HL-60 (cell line): ENCODE measurements at regions not wholly inside any gene's neighbourhood (a gene's known extent, or its start where the extent isn't known, plus 50 kb on each side); places are given as distances from the start of the nearest gene placed in this dataset.
"Not testable (repeated sequence)": the region's sequence is repeated elsewhere in the genome, so short reads cannot be mapped to it uniquely, and the experiment has no call there.

Source experiments
- DNase-seq, 2 experiments: peaks; one replicate each; pipeline ENCODE4 v3.0.0-alpha.2; 2010 to 2020; ENCODE audit warnings: low read depth in 1 of 2, low spot score in 1 of 2
- H3K27ac ChIP-seq: fragments of 250-450 bp; sonication (Bioruptor Pico); replicated peaks from 2 replicates; pipeline ENCODE4 v1.5.1; 2020; ENCODE audit warnings: mild to moderate bottlenecking, moderate library complexity
- H3K27me3 ChIP-seq: fragments of 250-450 bp; sonication (Bioruptor Pico); 2 replicates; pipeline ENCODE4 v1.5.1; 2021; ENCODE audit warnings: mild to moderate bottlenecking, moderate library complexity; ENCODE audit not compliant: insufficient read depth, poor library complexity, severe bottlenecking
- H3K4me3 ChIP-seq: replicated peaks from 2 replicates; pipeline ENCODE4 v1.5.1; 2011; ENCODE audit warnings: mild to moderate bottlenecking, control low read depth, low read length; ENCODE audit not compliant: insufficient read depth
- CTCF ChIP-seq: IDR thresholded peaks from one replicate; pipeline ENCODE4 v1.5.1; 2011; ENCODE audit warnings: low read length, control low read depth, inconsistent platforms; ENCODE audit not compliant: insufficient read depth
- GABPA ChIP-seq: IDR thresholded peaks from 2 replicates; pipeline ENCODE4 v1.6.1; 2012; ENCODE audit warnings: low read depth
- POLR2AphosphoS5 ChIP-seq: IDR thresholded peaks from 2 replicates; pipeline ENCODE4 v1.6.1; 2012; ENCODE audit warnings: low read depth
- REST ChIP-seq: IDR thresholded peaks from 2 replicates; pipeline ENCODE4 v1.6.1; 2012; ENCODE audit warnings: low read depth; ENCODE audit not compliant: insufficient replicate concordance
- SPI1 ChIP-seq: IDR thresholded peaks from 2 replicates; pipeline ENCODE4 v1.6.1; 2012; ENCODE audit warnings: low read depth, mild to moderate bottlenecking, borderline replicate concordance

DNA sequence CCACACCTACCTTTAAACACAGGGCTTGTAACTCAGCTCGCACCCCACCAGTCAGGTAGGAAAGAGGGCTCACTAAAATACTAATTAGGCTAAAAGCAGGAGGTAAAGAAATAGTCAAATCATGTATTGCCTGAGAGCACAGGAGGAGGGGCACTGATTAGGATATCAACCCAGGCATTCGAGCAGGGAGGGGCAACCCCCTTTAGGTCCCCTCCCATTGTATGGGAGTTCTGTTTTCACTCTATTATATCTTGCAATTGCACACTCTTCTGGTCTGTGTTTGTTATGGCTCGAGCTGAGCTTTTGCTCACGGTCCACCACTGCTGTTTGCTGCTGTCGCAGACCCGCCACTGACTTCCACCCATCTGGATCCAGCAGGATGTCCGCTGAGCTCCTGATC, 657.2 kb downstream of the PRIM2 start:
- H3K27me3 ChIP-seq, result no peaks in the 10 kb centered on the region
- no peak for TF ChIP-seq SPI1
- TF ChIP-seq REST, result no peak
- no peak for TF ChIP-seq CTCF
- no peak for TF ChIP-seq GABPA
- TF ChIP-seq POLR2AphosphoS5, result no peak
- no peak overlapping the region for H3K27ac ChIP-seq
- no peak overlapping the region for H3K4me3 ChIP-seq
- DNase-seq, result no peak

GRCh38 chr6:57975127-57975526, 657.7 kb downstream of the PRIM2 start:
- H3K27me3 ChIP-seq, H3K4me3 ChIP-seq, DNase-seq, H3K27ac ChIP-seq: not testable (repeated sequence)

DNA sequence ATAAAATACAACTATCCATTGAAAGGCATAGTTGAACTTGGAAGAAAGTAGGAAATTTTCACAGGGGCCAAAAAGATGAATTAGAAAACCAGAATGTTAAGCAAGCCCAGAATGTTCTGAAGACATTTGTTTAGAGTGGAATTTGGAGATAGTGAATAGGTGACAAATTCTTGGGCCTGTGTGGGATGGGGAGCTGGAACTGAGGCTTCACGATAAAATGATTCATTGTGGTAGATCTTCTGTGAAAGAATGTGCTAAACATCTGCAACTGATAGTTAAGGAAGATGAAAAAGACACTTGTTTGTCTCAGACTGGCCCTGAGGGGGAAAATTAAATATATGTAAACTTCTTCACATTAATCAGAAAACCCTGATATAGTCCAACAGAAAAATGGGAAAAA, 658.9 kb downstream of the PRIM2 start:
- not testable (repeated sequence) for H3K4me3 ChIP-seq, DNase-seq, H3K27ac ChIP-seq, H3K27me3 ChIP-seq

DNA sequence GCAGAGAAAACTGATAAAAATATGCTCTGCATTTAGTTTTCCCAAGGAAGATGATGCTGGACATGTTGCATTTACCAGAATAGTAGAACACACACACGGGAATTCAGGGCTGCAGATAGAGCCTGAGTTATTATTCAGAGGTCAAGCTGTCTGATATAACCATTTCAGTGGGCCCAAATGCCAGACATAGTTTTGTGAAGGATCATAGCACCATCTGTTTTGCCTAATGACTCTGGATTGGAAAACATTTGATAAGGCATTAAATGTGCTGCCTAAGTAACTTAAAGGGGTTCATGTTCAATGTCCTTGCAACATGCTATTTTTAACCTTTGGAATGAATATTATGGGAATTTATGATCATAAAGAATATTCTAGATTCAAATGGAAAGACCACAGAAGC, 666.2 kb downstream of the PRIM2 start:
- H3K4me3 ChIP-seq, DNase-seq, H3K27ac ChIP-seq, H3K27me3 ChIP-seq: not testable (repeated sequence)

GRCh38 chr6:57984575-57984974, 667.1 kb downstream of the PRIM2 start:
- not testable (repeated sequence) for DNase-seq, H3K27ac ChIP-seq, H3K27me3 ChIP-seq, H3K4me3 ChIP-seq

DNA sequence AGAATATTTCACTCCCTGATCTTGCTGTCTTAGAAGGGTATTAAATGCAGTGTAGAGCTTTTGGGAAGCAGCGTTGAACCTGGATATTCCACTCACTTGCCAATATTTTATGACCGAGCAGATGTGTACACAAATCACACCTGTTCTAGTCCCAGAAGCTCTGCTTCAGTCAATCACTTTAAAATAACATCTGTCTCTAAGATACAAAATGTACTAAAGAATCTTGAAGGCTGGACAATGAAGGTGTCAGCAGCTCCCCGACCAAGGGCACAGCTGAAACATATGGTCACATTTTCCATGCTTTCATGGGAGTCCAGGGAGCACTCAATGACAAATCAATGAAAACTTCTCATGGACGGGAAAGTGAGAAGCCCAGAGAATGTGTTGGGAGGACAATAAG, 668.3 kb downstream of the PRIM2 start:
- H3K27ac ChIP-seq, H3K4me3 ChIP-seq, H3K27me3 ChIP-seq, DNase-seq: not testable (repeated sequence)

DNA sequence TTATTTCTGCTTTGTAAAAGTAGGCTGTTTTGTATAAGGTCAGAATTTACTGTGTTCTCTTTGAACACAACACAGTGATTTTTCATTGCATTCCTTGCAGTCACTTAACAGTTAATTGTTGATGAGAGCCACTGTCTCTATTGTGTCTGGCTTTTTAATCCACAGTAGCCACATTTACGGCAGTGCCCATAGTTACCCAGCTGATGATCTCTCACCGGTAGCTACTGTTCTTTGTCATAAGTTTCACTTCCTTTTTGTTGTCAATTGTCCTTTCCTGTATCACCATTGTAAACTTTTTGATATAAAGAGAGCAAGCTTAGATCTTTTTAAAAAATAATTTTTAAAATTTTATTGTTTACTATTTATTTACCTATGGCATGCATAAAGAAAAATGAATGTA, 669.2 kb downstream of the PRIM2 start:
- DNase-seq, H3K27me3 ChIP-seq, H3K4me3 ChIP-seq, H3K27ac ChIP-seq: not testable (repeated sequence)

- not testable (repeated sequence) for H3K4me3 ChIP-seq, H3K27ac ChIP-seq
These were observed 672.2 kb downstream of the PRIM2 start for GRCh38 chr6:57989520-57990080.

GRCh38 chr6:57998858-57999619, 681.6 kb downstream of the PRIM2 start:
- not testable (repeated sequence) for DNase-seq, H3K27me3 ChIP-seq, H3K4me3 ChIP-seq, H3K27ac ChIP-seq

More at GRCh38 chr6:57989520-57990080, 672.2 kb downstream of the PRIM2 start:
- not testable (repeated sequence) for DNase-seq, H3K27me3 ChIP-seq

DNA sequence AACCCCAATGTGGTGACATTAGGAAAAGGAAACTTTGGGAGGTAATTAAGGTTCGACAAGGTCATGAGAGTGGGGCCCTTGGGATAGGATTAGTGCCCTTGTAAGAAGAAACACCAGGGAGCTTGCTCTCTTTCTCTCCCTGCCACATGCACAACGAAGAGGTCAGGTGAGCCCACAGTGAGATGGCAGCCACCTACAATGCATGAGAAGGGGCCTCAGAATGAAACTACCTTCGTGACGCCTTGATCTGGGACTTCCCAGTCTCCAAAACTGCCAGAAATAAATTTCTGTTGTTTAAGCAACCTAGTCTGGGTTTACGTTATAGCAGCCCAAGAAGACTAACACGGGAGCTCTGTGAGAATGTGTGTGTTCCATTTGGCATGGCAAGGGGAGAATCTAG, 682.8 kb downstream of the PRIM2 start:
- H3K4me3 ChIP-seq, DNase-seq, H3K27ac ChIP-seq, H3K27me3 ChIP-seq: not testable (repeated sequence)
